Omental fat pad (tissue), 3 donors: ENCODE measurements at regions not wholly inside any gene's neighbourhood (a gene's known extent, or its start where the extent isn't known, plus 50 kb on each side); places are given as distances from the start of the nearest gene placed in this dataset.

Source experiments
- ATAC-seq: fragments of 150-250 bp; one replicate; pipeline ENCODE4 v1.9.1; 2016; ENCODE audit warnings: mild to moderate bottlenecking, moderate library complexity; ENCODE audit not compliant: low FRiP score
- DNase-seq: peaks from one replicate; pipeline ENCODE4 v3.0.0-alpha.2; 2019; ENCODE audit warnings: low spot score
- CTCF ChIP-seq, 3 donors: fragments of 450-650 bp; IDR thresholded peaks; one replicate each; pipeline ENCODE4 v1.5.1; 2016 to 2017; ENCODE audit warnings: antibody characterized with exemption in 3 of 3, mild to moderate bottlenecking in 3 of 3, moderate library complexity in 2 of 3

GRCh38 chr15:31867536-31868442, 162.5 kb upstream of the CHRNA7 start:
- DNase-seq (no peak), ATAC-seq (no peak)

GRCh38 chr15:31869686-31870307, 160.5 kb upstream of the CHRNA7 start:
- no peak for TF ChIP-seq CTCF (IDR thresholded peaks at IDR 0.05)
- no peak for DNase-seq
- peak; percentile 34 for ATAC-seq

More at GRCh38 chr15:31867536-31868442, 162.5 kb upstream of the CHRNA7 start:
- TF ChIP-seq CTCF (IDR thresholded peaks at IDR 0.05) = no peak

- no peak for TF ChIP-seq CTCF (IDR thresholded peaks at IDR 0.05)
- peak; percentile 98 for ATAC-seq
- peak; percentile 49 for DNase-seq
These were observed 159.8 kb upstream of the CHRNA7 start, which contains the start of gene OTUD7A for GRCh38 chr15:31870328-31871165. TSS of gene OTUD7A (minus strand) at chr15:31870673.

- ATAC-seq = no peak
- no peak for TF ChIP-seq CTCF (IDR thresholded peaks at IDR 0.05)
- DNase-seq = no peak
These were observed 159.0 kb upstream of the CHRNA7 start for GRCh38 chr15:31871166-31871886.

- DNase-seq (no peak), ATAC-seq (no peak)
- TF ChIP-seq CTCF (IDR thresholded peaks at IDR 0.05) = no peak
These were observed 158.4 kb upstream of the CHRNA7 start for GRCh38 chr15:31871887-31872281.

GRCh38 chr15:31887246-31887645, 143.1 kb upstream of the CHRNA7 start:
- TF ChIP-seq CTCF (IDR thresholded peaks at IDR 0.05) = no peak
- DNase-seq = no peak

More at GRCh38 chr15:31887246-31887645, 143.1 kb upstream of the CHRNA7 start:
- ATAC-seq = no peak
